HepG2 (cell line): ENCODE measurements at regions not wholly inside any gene's neighbourhood (a gene's known extent, or its start where the extent isn't known, plus 50 kb on each side); places are given as distances from the start of the nearest gene placed in this dataset.

Experiments used
- ATAC-seq: fragments of 200-7000 bp; cut with Tn5 transposase; 3 replicates; pipeline ENCODE4 v1.9.1; 2020; ENCODE audit warnings: mild to moderate bottlenecking, moderate library complexity
- BruUV-seq: library from RNA; stranded (reverse); fragments of 400-500 nt; replicated peaks from 2 replicates; lab custom pipeline; 2021; lab: Mats Ljungman, UMichigan
- CTCF ChIA-PET: fragments of 300-600 bp; formaldehyde crosslinking; extraction: SDS; loops from one replicate; lab custom pipeline; 2021; ENCODE audit warnings: low total read pairs, inconsistent platforms, low intra/inter-chr PET ratio; lab: Yijun Ruan, JAX
- POLR2A ChIA-PET: fragments of 350-600 bp; sonication (Branson Sonifier 250); formaldehyde crosslinking; loops from one replicate; lab custom pipeline; 2020; ENCODE audit warnings: antibody characterized with exemption, inconsistent platforms; lab: Yijun Ruan, JAX
- DNase-seq: peaks from one replicate; pipeline ENCODE4 v3.0.0-alpha.2; 2015; ENCODE audit warnings: low spot score
- FAIRE-seq: peaks from 3 replicates; lab custom pipeline; 2011; peaks lifted over from hg19 to GRCh38; lab: Jason Lieb, UNC
- H2AFZ ChIP-seq: one replicate; pipeline ENCODE4 v1.6.1; 2011; ENCODE audit warnings: low read length, inconsistent platforms
- H3K27ac ChIP-seq: fragments of 300-600 bp; 3 replicates; pipeline ENCODE4 v1.8.0; 2011; ENCODE audit warnings: mixed run types, mild to moderate bottlenecking, mixed read lengths, low read length, inconsistent platforms; ENCODE audit not compliant: insufficient read depth; ENCODE audit errors: extremely low read length
- H3K27me3 ChIP-seq, 2 experiments: fragments of 200-600 bp in 1 of 2; 2 replicates in 1 of 2; 3 replicates in 1 of 2; pipeline versions ENCODE4 v1.6.0 to v1.8.0; 2011; ENCODE audit warnings: low read length in 2 of 2, mild to moderate bottlenecking in 2 of 2, moderate library complexity in 2 of 2, inconsistent platforms in 1 of 2; ENCODE audit not compliant: insufficient read depth in 2 of 2, control insufficient read depth in 1 of 2
- H3K36me3 ChIP-seq, 2 experiments: fragments of 200-600 bp in 1 of 2; replicated peaks in 1 of 2; 2 replicates in 1 of 2; 3 replicates in 1 of 2; pipeline versions ENCODE4 v1.5.1 to v1.8.0; 2011; ENCODE audit warnings: low read length in 2 of 2, inconsistent platforms in 1 of 2; ENCODE audit not compliant: insufficient read depth in 2 of 2, control insufficient read depth in 1 of 2
- H3K4me1 ChIP-seq: 2 replicates; pipeline ENCODE4 v1.5.1; 2012; ENCODE audit warnings: low read length, inconsistent platforms; ENCODE audit not compliant: insufficient read depth
- H3K4me2 ChIP-seq: 2 replicates; pipeline ENCODE4 v1.6.0; 2011; ENCODE audit warnings: low read depth, low read length, inconsistent platforms
- H3K4me3 ChIP-seq, 3 experiments: fragments of 200-600 bp in 1 of 3; sonication (generic), shearing (Covaris generic) in 1 of 3; replicated peaks in 1 of 3; 2 replicates each; pipeline ENCODE4 v1.5.1; 2011 to 2016; ENCODE audit warnings: low read length in 3 of 3, inconsistent platforms in 2 of 3, low read depth in 2 of 3, mild to moderate bottlenecking in 2 of 3, control low read depth in 1 of 3, mixed read lengths in 1 of 3; ENCODE audit not compliant: insufficient read depth in 1 of 3
- H3K79me2 ChIP-seq: one replicate; pipeline ENCODE4 v1.6.1; 2011; ENCODE audit warnings: low read length, inconsistent platforms; ENCODE audit not compliant: insufficient read depth
- H3K9ac ChIP-seq: 2 replicates; pipeline ENCODE4 v1.6.0; 2011; ENCODE audit warnings: mild to moderate bottlenecking, low read depth, low read length, inconsistent platforms; ENCODE audit not compliant: insufficient read depth
- H3K9me3 ChIP-seq: 2 replicates; pipeline ENCODE4 v1.5.1; 2012; ENCODE audit warnings: mild to moderate bottlenecking, low read length
- H4K20me1 ChIP-seq: 2 replicates; pipeline ENCODE4 v1.6.0; 2011; ENCODE audit warnings: inconsistent platforms, mild to moderate bottlenecking, low read length, moderate library complexity; ENCODE audit not compliant: insufficient read depth
- GABPB1 ChIP-seq: IDR thresholded peaks from 2 replicates; pipeline ENCODE4 v1.6.1; 2016; ENCODE audit warnings: mild to moderate bottlenecking, missing genetic modification reagents, moderate library complexity, missing compliant biosample characterization
- KLF6 ChIP-seq: IDR thresholded peaks from 2 replicates; pipeline ENCODE4 v1.8.0; 2016; ENCODE audit warnings: missing biosample characterization, missing genetic modification reagents
- SYNCRIP ChIP-seq: fragments of 200-400 bp; formaldehyde crosslinking; IDR thresholded peaks from 2 replicates; pipeline ENCODE4 v1.6.1; 2018; ENCODE audit warnings: mild to moderate bottlenecking, low read depth, low read length; ENCODE audit not compliant: insufficient read depth
- ZBTB38 ChIP-seq: sonication (generic); formaldehyde crosslinking; IDR thresholded peaks from 2 replicates; pipeline ENCODE4 v1.5.1; 2020; ENCODE audit warnings: mild to moderate bottlenecking, missing genetic modification reagents
- ZNF136 ChIP-seq: sonication (generic); formaldehyde crosslinking; IDR thresholded peaks from 2 replicates; pipeline ENCODE4 v1.8.1; 2022; ENCODE audit warnings: low read depth, mild to moderate bottlenecking, moderate library complexity, missing genetic modification reagents
- ZNF337 ChIP-seq: sonication (generic); formaldehyde crosslinking; IDR thresholded peaks from 2 replicates; pipeline ENCODE4 v1.5.1; 2020; ENCODE audit warnings: missing genetic modification reagents, low read depth, mild to moderate bottlenecking, borderline replicate concordance
- ZNF572 ChIP-seq: sonication (generic); formaldehyde crosslinking; IDR thresholded peaks from 2 replicates; pipeline ENCODE4 v1.5.1; 2020; ENCODE audit warnings: mild to moderate bottlenecking, missing genetic modification reagents
- WGBS: methylation state at CpG from one replicate; pipeline ENCODE4 v1.1.6; 2017; ENCODE audit warnings: low lambda C conversion rate; 5-methylcytosine and 5-hydroxymethylcytosine counted together
- in situ Hi-C: cut with HindIII; loops from 2 replicates; pipeline ENCODE4 v1.10.0; 2017; ENCODE audit warnings: low pct_unique_long_range_greater_than_20kb; ENCODE audit not compliant: extremely low pct_ligation_motif_present
- intact Hi-C: fragments of 100-400 bp; cut with micrococcal nuclease; formaldehyde crosslinking; loops from one replicate; pipeline ENCODE4 v1.10.0; 2022; ENCODE audit not compliant: unreplicated experiment
- TF ChIP-seq, protein P1 (sequence below), 2 experiments: IDR thresholded peaks; 2 replicates each; pipeline ENCODE4 v1.6.1; 2011 to 2012; ENCODE audit warnings: low read length in 2 of 2, borderline replicate concordance in 1 of 2, low read depth in 1 of 2, mild to moderate bottlenecking in 1 of 2, moderate library complexity in 1 of 2

DNA sequence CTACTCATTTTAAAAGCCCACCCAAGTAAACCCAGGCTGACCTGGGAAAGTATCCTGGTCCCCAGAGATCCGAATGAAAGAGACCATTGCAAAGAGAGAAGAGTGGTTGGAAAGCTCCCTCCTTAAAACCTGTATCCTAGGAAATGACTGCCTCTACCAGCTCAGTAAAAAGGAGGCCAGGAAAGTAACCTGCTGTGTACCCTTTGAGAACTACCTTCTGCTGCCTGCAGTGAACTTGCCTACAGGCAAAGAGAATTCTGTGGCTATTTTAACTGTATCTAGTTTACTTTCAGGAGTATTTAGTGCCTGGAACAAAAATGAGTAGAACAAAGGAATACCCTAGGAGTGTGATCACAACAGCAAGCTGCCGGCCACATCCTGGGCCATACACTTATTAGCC, 641.7 kb upstream of the NRXN1 start:
- Histone ChIP-seq H3K4me2 (no peak overlapping the region), H3K9ac (no peak overlapping the region), H3K79me2 (no peaks in the 10 kb centered on the region), H3K4me1 (no peaks in the 10 kb centered on the region), H3K9me3 (0 out of 2 replicates have a peak, but pooled peaks cover 6% of the 10 kb centered on the region), H3K27me3 (no peaks in the 10 kb centered on the region; a peak in 1 of 5 replicates), H2AFZ (no peak overlapping the region), H3K36me3 (no peaks in the 10 kb centered on the region), H3K27ac (no peak overlapping the region), H4K20me1 (no peaks in the 10 kb centered on the region), H3K4me3 (no peak overlapping the region)
- in situ Hi-C loops (no loop called here), intact Hi-C loops (no loop called here)
- no peak for ATAC-seq
- DNase-seq = no peak
- BruUV-seq = no TSS peak
- TF ChIP-seq ZNF136 (CRISPR knock-in tag) = no peak
- no peak for TF ChIP-seq SYNCRIP
- no peak for TF ChIP-seq ZBTB38 (CRISPR knock-in tag)
- TF ChIP-seq KLF6 (CRISPR knock-in tag) = no peak
- TF ChIP-seq GABPB1 (CRISPR knock-in tag) = no peak
- TF ChIP-seq, protein P1, sequence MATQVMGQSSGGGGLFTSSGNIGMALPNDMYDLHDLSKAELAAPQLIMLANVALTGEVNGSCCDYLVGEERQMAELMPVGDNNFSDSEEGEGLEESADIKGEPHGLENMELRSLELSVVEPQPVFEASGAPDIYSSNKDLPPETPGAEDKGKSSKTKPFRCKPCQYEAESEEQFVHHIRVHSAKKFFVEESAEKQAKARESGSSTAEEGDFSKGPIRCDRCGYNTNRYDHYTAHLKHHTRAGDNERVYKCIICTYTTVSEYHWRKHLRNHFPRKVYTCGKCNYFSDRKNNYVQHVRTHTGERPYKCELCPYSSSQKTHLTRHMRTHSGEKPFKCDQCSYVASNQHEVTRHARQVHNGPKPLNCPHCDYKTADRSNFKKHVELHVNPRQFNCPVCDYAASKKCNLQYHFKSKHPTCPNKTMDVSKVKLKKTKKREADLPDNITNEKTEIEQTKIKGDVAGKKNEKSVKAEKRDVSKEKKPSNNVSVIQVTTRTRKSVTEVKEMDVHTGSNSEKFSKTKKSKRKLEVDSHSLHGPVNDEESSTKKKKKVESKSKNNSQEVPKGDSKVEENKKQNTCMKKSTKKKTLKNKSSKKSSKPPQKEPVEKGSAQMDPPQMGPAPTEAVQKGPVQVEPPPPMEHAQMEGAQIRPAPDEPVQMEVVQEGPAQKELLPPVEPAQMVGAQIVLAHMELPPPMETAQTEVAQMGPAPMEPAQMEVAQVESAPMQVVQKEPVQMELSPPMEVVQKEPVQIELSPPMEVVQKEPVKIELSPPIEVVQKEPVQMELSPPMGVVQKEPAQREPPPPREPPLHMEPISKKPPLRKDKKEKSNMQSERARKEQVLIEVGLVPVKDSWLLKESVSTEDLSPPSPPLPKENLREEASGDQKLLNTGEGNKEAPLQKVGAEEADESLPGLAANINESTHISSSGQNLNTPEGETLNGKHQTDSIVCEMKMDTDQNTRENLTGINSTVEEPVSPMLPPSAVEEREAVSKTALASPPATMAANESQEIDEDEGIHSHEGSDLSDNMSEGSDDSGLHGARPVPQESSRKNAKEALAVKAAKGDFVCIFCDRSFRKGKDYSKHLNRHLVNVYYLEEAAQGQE (IDR thresholded peaks at IDR 0.05; ENCODE audit: borderline replicate concordance in 1 of 2, low read depth in 1 of 2, low read length in 2 of 2) = no peak
- no peak for TF ChIP-seq ZNF337 (CRISPR knock-in tag)
- TF ChIP-seq ZNF572 (CRISPR knock-in tag) = no peak
- WGBS = 13% methylated on average over 2 of the region's 2 CpGs
- CTCF ChIA-PET = no interaction called here
- no peak for FAIRE-seq
- POLR2A ChIA-PET = no interaction called here
